Calu3 (cell line): ENCODE measurements at regions not wholly inside any gene's neighbourhood (a gene's known extent, or its start where the extent isn't known, plus 50 kb on each side); places are given as distances from the start of the nearest gene placed in this dataset.

ENCODE experiments used
- BruUV-seq: library from RNA; stranded (reverse); fragments of 400-500 nt; replicated peaks from 2 replicates; lab custom pipeline; 2021; lab: Mats Ljungman, UMichigan
- CTCF ChIA-PET: fragments of 300-600 bp; sonication (Branson Sonifier 250); formaldehyde crosslinking; loops from one replicate; lab custom pipeline; 2022; ENCODE audit warnings: antibody characterized with exemption; lab: Charles Lee
- DNase-seq: peaks from one replicate; pipeline ENCODE4 v3.0.0; 2022
- H3K27ac Mint-ChIP-seq: one replicate; pipeline ENCODE4 v1.8.0; 2022; ENCODE audit warnings: mixed read lengths; ENCODE audit not compliant: unreplicated experiment
- H3K27me3 Mint-ChIP-seq: one replicate; pipeline ENCODE4 v1.8.0; 2022; ENCODE audit warnings: mixed read lengths; ENCODE audit not compliant: unreplicated experiment
- H3K36me3 Mint-ChIP-seq: one replicate; pipeline ENCODE4 v1.8.0; 2022; ENCODE audit warnings: mild to moderate bottlenecking, moderate library complexity, mixed read lengths; ENCODE audit not compliant: insufficient read depth, unreplicated experiment
- H3K4me1 Mint-ChIP-seq: one replicate; pipeline ENCODE4 v1.8.0; 2022; ENCODE audit warnings: mild to moderate bottlenecking, low read depth, mixed read lengths; ENCODE audit not compliant: unreplicated experiment
- H3K4me3 Mint-ChIP-seq: one replicate; pipeline ENCODE4 v1.8.0; 2022; ENCODE audit warnings: mild to moderate bottlenecking, low read depth, moderate library complexity, mixed read lengths; ENCODE audit not compliant: unreplicated experiment
- H3K9me3 Mint-ChIP-seq: one replicate; pipeline ENCODE4 v1.8.0; 2022; ENCODE audit warnings: low read depth, mixed read lengths; ENCODE audit not compliant: unreplicated experiment
- CTCF ChIP-seq: fragments of 200-600 bp; IDR thresholded peaks from one replicate; pipeline ENCODE4 v1.8.0; 2022; ENCODE audit warnings: antibody characterized with exemption; ENCODE audit not compliant: unreplicated experiment
- intact Hi-C: fragments of 100-400 bp; cut with micrococcal nuclease; formaldehyde crosslinking; loops from one replicate; pipeline ENCODE4 v1.10.0; 2022; ENCODE audit not compliant: unreplicated experiment

GRCh38 chr1:208896768-208897167 is 652.6 kb upstream of the PLXNA2 start:
- DNase-seq = no peak
- Mint-ChIP-seq H3K4me3 (no peak overlapping the region), H3K27ac (no peak overlapping the region), H3K9me3 (peaks cover 10% of the 10 kb centered on the region), H3K27me3 (no peaks in the 10 kb centered on the region), H3K36me3 (no peaks in the 10 kb centered on the region), H3K4me1 (no peaks in the 10 kb centered on the region)
- no peak for TF ChIP-seq CTCF
- CTCF ChIA-PET = no interaction called here
- intact Hi-C loops = no loop called here
- no TSS peak for BruUV-seq

DNA sequence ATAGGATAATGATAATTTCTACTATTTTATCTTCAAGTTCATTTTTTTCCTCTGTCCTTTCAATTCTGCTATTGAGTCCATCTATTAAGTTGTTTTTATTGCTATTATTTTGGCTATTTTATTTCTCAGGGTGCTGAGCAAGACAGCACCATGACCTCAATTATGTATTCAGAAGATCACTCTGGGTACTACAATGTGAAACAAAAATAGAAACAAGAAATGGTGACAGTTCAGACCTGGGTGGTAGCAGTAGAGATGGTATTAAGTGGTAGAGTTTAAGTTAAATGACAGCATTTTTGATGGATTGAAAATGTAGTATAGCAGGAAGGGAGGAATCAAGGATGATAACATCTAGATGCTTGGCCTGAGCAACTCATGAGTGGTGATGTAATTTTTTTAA is 655.3 kb upstream of the PLXNA2 start:
- no peak overlapping the region for H3K4me3 Mint-ChIP-seq
- no peaks in the 10 kb centered on the region for H3K36me3 Mint-ChIP-seq
- H3K27ac Mint-ChIP-seq = no peak overlapping the region
- DNase-seq = no peak
- peaks cover 15% of the 10 kb centered on the region for H3K9me3 Mint-ChIP-seq
- no peak for TF ChIP-seq CTCF
- CTCF ChIA-PET = no interaction called here
- intact Hi-C loops = no loop called here
- H3K4me1 Mint-ChIP-seq = no peaks in the 10 kb centered on the region
- H3K27me3 Mint-ChIP-seq = no peaks in the 10 kb centered on the region
- BruUV-seq = no TSS peak

DNA sequence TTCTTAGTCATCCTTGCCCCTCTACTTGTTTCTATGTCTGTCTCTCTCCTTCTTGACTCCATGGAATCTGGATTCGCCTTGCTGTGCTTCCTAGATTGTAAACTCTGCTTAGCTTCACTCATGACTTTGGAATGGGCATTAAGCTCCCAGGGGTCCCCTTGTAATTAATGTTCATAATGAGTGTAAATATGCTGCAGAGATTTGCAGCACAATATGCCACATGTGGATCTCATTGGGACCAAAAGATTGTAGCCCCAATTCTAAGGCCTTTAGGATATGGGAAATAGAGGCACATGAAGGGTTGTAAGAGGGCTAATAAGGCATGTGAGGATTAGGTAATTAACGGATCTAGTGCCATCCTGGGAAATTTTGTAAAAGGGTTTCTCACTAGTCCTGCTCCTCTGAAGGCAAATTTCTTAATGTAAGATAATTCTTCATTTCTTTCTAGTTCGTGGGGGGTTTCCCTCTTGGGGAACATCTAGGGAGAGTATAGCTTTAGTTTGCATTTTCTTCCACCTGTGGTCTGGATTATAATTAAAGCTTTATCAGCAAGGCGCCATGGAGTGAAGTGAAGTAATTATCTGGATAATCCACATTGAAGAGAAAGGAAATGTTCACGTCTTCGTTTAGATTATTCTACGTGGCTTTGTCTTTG is 659.2 kb upstream of the PLXNA2 start:
- H3K4me1 Mint-ChIP-seq = no peaks in the 10 kb centered on the region
- H3K9me3 Mint-ChIP-seq = peaks cover 16% of the 10 kb centered on the region
- TF ChIP-seq CTCF = no peak
- no peak overlapping the region for H3K27ac Mint-ChIP-seq
- H3K4me3 Mint-ChIP-seq = no peak overlapping the region
- no peaks in the 10 kb centered on the region for H3K27me3 Mint-ChIP-seq
- no peaks in the 10 kb centered on the region for H3K36me3 Mint-ChIP-seq
- intact Hi-C loops = no loop called here
- BruUV-seq = no TSS peak
- CTCF ChIA-PET = interaction anchor here (0.6 kb wide), 1 partner anchor 316 kb away, joined by 3 read pairs; no protein-coding TSS in a partner anchor
- DNase-seq = no peak

DNA sequence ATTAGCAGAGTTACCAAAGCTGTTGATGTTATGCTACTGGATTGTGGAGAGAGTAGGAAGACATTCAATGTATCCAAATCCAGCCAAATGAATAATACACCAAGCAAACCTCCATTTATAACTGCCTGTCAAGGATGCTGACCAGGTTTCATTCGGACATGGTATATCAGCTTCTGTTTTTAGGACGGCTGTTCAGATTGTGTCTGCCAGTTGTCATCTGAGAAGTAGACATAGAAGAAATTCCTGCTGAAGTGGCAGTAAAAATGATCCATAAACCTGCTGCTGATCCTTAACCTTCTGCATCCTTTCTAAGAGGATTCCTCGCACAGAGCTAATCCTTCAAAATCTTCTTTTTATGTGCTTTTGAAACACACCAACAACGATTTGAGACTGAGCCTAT is 663.6 kb upstream of the PLXNA2 start:
- DNase-seq = no peak
- H3K27ac Mint-ChIP-seq = no peak overlapping the region
- peaks cover 8% of the 10 kb centered on the region for H3K9me3 Mint-ChIP-seq
- no peak overlapping the region for H3K4me3 Mint-ChIP-seq
- CTCF ChIA-PET = no interaction called here
- TF ChIP-seq CTCF = no peak
- H3K4me1 Mint-ChIP-seq = no peaks in the 10 kb centered on the region
- no peaks in the 10 kb centered on the region for H3K27me3 Mint-ChIP-seq
- no peaks in the 10 kb centered on the region for H3K36me3 Mint-ChIP-seq
- no TSS peak for BruUV-seq
- intact Hi-C loops = no loop called here
